GM19397 (cell line): ENCODE measurements at regions not wholly inside any gene's neighbourhood (a gene's known extent, or its start where the extent isn't known, plus 50 kb on each side); places are given as distances from the start of the nearest gene placed in this dataset.
A peak's percentile ranks its signal among the peaks of the same experiment; 100 is the strongest.

Experiments used
- ATAC-seq: cut with Tn5 transposase; IDR thresholded peaks from one replicate; pipeline ENCODE4 v1.9.1; 2021; ENCODE audit warnings: mild to moderate bottlenecking, moderate library complexity; ENCODE audit not compliant: unreplicated experiment

GRCh38 chr1:163872067-163872466 is 550.3 kb downstream of the NUF2 start:
- ATAC-seq = no peak

GRCh38 chr1:163874070-163874469 is 552.3 kb downstream of the NUF2 start:
- ATAC-seq = no peak

GRCh38 chr1:163875200-163875926 is 553.6 kb downstream of the NUF2 start:
- ATAC-seq = no peak

GRCh38 chr1:163875927-163876320 is 554.2 kb downstream of the NUF2 start:
- no peak for ATAC-seq

GRCh38 chr1:163876546-163876945 is 554.8 kb downstream of the NUF2 start:
- no peak for ATAC-seq

- ATAC-seq = no peak
These were observed 555.3 kb downstream of the NUF2 start for GRCh38 chr1:163877016-163877415.

- no peak for ATAC-seq
These were observed 563.8 kb downstream of the NUF2 start for GRCh38 chr1:163885510-163885909.

- no peak for ATAC-seq
These were observed 574.2 kb downstream of the NUF2 start for GRCh38 chr1:163896001-163896400.

- no peak for ATAC-seq
These were observed 575.8 kb downstream of the NUF2 start for GRCh38 chr1:163897412-163898155.

- no peak for ATAC-seq
These were observed 584.5 kb downstream of the NUF2 start for GRCh38 chr1:163906283-163906682.

- no peak for ATAC-seq
These were observed 590.6 kb downstream of the NUF2 start for GRCh38 chr1:163912170-163912884.

- ATAC-seq = peak; percentile 51
These were observed 593.1 kb downstream of the NUF2 start for GRCh38 chr1:163914785-163915413.

GRCh38 chr1:163922743-163923201 is 601.0 kb downstream of the NUF2 start:
- peak; percentile 96 for ATAC-seq

- ATAC-seq = no peak
These were observed 602.3 kb downstream of the NUF2 start for GRCh38 chr1:163924041-163924440.

- no peak for ATAC-seq
These were observed 605.7 kb downstream of the NUF2 start for GRCh38 chr1:163927493-163927892.

GRCh38 chr1:163928069-163928468 is 606.3 kb downstream of the NUF2 start:
- no peak for ATAC-seq

GRCh38 chr1:163928651-163929050 is 606.9 kb downstream of the NUF2 start:
- no peak for ATAC-seq

- ATAC-seq = no peak
These were observed 611.1 kb downstream of the NUF2 start for GRCh38 chr1:163932901-163933300.

GRCh38 chr1:163933437-163933836 is 611.7 kb downstream of the NUF2 start:
- no peak for ATAC-seq

- no peak for ATAC-seq
These were observed 614.1 kb downstream of the NUF2 start for GRCh38 chr1:163935738-163936374.

- no peak for ATAC-seq
These were observed 599.4 kb upstream of the PBX1 start for GRCh38 chr1:163959622-163960021.
